ENCODE measurements at regions not wholly inside any gene's neighbourhood (a gene's known extent, or its start where the extent isn't known, plus 50 kb on each side); places are given as distances from the start of the nearest gene placed in this dataset.
"Not testable (repeated sequence)": the region's sequence is repeated elsewhere in the genome, so short reads cannot be mapped to it uniquely, and the experiment has no call there.

DNA sequence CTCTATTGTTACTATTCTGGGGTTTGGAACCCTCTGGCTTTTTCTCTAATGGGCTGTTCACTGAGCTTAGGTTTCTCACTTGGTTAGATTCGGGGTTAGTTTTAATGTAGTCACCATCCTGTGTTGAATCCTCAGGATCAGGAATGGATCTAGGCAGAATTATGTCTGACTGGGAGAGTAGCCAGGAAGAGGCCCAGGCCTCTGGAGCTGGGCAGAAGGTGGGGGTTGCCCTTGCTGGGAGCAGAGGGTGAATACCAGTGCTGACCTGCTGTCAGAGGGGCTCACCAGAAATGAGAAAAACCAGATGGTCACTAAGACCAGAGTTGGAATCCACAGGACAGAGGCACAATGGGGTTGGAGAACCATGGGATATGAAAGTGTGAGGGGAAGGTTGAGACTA, 126.6 kb upstream of the SLC4A4 start:
- 29 to 37% methylated on average over 1 of the region's 1 CpG for WGBS, 2 experiments (ENCODE audit: low coverage in 1 of 2, low lambda C conversion rate in 2 of 2, missing lambda C conversion rate in 2 of 2)
- Histone ChIP-seq H3K9ac (no peak overlapping the region), H3K9me2 (ENCODE audit: insufficient read depth) (no peaks in the 10 kb centered on the region), H3K27ac (peak overlapping the region; percentile 43), H3K79me2 (ENCODE audit: insufficient read depth) (no peaks in the 10 kb centered on the region), H2AFZ (no peak overlapping the region), H4K20me1 (ENCODE audit: insufficient read depth) (no peaks in the 10 kb centered on the region), H3K4me1 (ENCODE audit: insufficient read depth) (peaks cover 47% of the 10 kb centered on the region), H3K36me3 (ENCODE audit: low read depth) (no peaks in the 10 kb centered on the region), H3K4me3 (no peak overlapping the region), H3F3A (ENCODE audit: insufficient read depth) (peaks cover 41% of the 10 kb centered on the region), H3K9me3 (ENCODE audit: low read depth) (no peaks in the 10 kb centered on the region), H3K27me3 (replicated peaks; ENCODE audit: insufficient read depth) (no peaks in the 10 kb centered on the region), H3K4me2 (ENCODE audit: unreplicated experiment) (peak overlapping the region; percentile 44)
- TF ChIP-seq EZH2 (IDR thresholded peaks at IDR 0.05; ENCODE audit: insufficient read depth, poor library complexity, severe bottlenecking) (no peak), EZH2phosphoT487 (IDR thresholded peaks at IDR 0.05; ENCODE audit: insufficient read depth, low read depth) (no peak)
- DNase-seq = peak; percentile 52
- in situ Hi-C loops (cut with MboI) = no loop called here

DNA sequence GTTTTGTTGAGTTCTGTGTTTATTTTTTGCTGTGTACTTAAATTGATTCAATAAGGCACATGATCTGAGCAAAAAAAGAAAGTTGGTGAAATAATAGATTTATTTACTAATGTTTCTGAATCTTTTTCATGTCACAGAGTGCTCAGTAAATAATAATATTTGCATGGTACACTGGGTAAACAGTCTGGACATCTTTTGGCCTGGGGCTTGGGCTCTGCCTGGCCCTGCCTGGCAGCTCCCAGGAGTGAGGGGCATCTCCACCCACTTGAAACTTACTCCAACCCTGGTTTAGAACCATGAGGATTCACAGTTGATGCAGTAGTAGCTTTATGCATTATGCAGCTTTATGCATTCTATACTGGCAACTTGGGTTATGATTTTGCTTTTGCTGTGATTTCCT, 124.2 kb upstream of the SLC4A4 start:
- H4K20me1 ChIP-seq (ENCODE audit: insufficient read depth) = no peaks in the 10 kb centered on the region
- no peak overlapping the region for H3K4me3 ChIP-seq
- no peak overlapping the region for H2AFZ ChIP-seq
- no peaks in the 10 kb centered on the region for H3K79me2 ChIP-seq (ENCODE audit: insufficient read depth)
- no peaks in the 10 kb centered on the region for H3K27me3 ChIP-seq (replicated peaks; ENCODE audit: insufficient read depth)
- H3K9ac ChIP-seq = no peak overlapping the region
- H3K9me2 ChIP-seq (ENCODE audit: insufficient read depth) = no peaks in the 10 kb centered on the region
- H3K4me2 ChIP-seq (ENCODE audit: unreplicated experiment) = no peak overlapping the region
- peaks cover 37% of the 10 kb centered on the region for H3K4me1 ChIP-seq (ENCODE audit: insufficient read depth)
- H3K36me3 ChIP-seq (ENCODE audit: low read depth) = no peaks in the 10 kb centered on the region
- no peak overlapping the region for H3K27ac ChIP-seq
- no peak for TF ChIP-seq EZH2 (IDR thresholded peaks at IDR 0.05; ENCODE audit: insufficient read depth, poor library complexity, severe bottlenecking)
- TF ChIP-seq EZH2phosphoT487 (IDR thresholded peaks at IDR 0.05; ENCODE audit: insufficient read depth, low read depth) = no peak
- in situ Hi-C loops (cut with MboI) = no loop called here
- H3K9me3 ChIP-seq (ENCODE audit: low read depth) = no peaks in the 10 kb centered on the region
- peaks cover 29% of the 10 kb centered on the region for H3F3A ChIP-seq (ENCODE audit: insufficient read depth)
- DNase-seq = no peak

DNA sequence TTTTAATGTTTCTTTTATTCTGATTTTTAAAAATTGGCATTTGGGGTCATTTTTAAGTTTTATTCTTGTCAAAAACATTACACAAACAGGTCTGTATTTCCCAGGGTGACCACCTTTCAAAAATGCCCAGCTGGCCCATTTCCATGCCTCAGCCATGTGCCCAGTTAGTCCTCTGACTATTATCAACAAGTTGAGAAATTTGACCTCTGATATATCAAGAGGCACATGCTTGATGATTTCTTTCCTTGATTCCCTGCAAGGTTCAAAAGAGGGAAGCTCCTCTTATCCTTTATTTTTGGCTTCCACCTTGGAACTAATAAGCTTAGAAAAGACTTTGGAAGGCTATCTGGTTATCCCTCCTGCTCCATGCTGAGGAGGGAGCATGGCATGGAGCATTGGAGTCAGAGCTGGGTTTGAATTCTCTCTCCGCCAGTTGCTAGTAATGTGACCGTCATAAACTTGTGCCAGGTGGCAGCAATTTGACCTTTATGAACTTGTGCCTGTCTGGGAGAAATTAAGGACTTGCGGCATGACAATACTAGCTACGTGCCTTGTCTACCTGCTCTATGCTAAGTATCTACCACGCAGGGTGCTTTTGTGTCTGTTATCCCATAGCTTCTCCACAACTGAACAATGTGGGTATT, 122.4 kb upstream of the SLC4A4 start:
- H3K36me3 ChIP-seq (ENCODE audit: low read depth) = no peaks in the 10 kb centered on the region
- no peaks in the 10 kb centered on the region for H3K27me3 ChIP-seq (replicated peaks; ENCODE audit: insufficient read depth)
- 96 to 99% methylated on average over 5 of the region's 5 CpGs for WGBS, 2 experiments (ENCODE audit: low coverage in 1 of 2, low lambda C conversion rate in 2 of 2, missing lambda C conversion rate in 2 of 2)
- TF ChIP-seq EZH2phosphoT487 (IDR thresholded peaks at IDR 0.05; ENCODE audit: insufficient read depth, low read depth) (no peak), EZH2 (IDR thresholded peaks at IDR 0.05; ENCODE audit: insufficient read depth, poor library complexity, severe bottlenecking) (no peak)
- H3K4me2 ChIP-seq (ENCODE audit: unreplicated experiment) = no peak overlapping the region
- H4K20me1 ChIP-seq (ENCODE audit: insufficient read depth) = no peaks in the 10 kb centered on the region
- H3K9me2 ChIP-seq (ENCODE audit: insufficient read depth) = no peaks in the 10 kb centered on the region
- H3K79me2 ChIP-seq (ENCODE audit: insufficient read depth) = no peaks in the 10 kb centered on the region
- in situ Hi-C loops (cut with MboI) = no loop called here
- no peak overlapping the region for H3K4me3 ChIP-seq
- no peak overlapping the region for H2AFZ ChIP-seq
- H3K9me3 ChIP-seq (ENCODE audit: low read depth) = no peaks in the 10 kb centered on the region
- H3K27ac ChIP-seq = no peak overlapping the region
- peaks cover 18% of the 10 kb centered on the region for H3K4me1 ChIP-seq (ENCODE audit: insufficient read depth)
- no peak overlapping the region for H3K9ac ChIP-seq
- H3F3A ChIP-seq (ENCODE audit: insufficient read depth) = peaks cover 12% of the 10 kb centered on the region; the same call in 1 of the 2 replicates
- DNase-seq = no peak

DNA sequence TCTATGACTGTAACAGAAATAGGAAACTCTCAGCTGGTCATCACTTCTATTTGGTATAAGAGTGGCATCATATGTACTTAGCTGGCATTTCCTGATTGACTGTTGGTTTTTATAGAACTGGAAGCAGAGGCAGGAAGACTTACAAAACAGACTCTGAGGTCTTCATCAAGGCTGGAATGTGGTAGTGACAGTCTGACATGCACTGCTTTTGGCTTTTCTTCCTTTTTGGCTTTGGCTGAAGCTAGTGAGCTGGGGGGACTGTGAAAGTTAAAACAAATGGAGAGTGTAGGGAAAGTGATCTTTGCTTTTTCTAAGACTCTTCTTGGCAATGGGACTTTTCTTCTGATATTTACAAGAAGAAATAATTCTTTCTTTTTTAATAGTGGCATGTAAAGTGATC, 121.1 kb upstream of the SLC4A4 start:
- no peak overlapping the region for H3K9ac ChIP-seq
- no peak overlapping the region for H2AFZ ChIP-seq
- peaks cover 13% of the 10 kb centered on the region; the same call in 1 of the 2 replicates for H3K4me1 ChIP-seq (ENCODE audit: insufficient read depth)
- no peaks in the 10 kb centered on the region for H3K9me2 ChIP-seq (ENCODE audit: insufficient read depth)
- in situ Hi-C loops (cut with MboI) = no loop called here
- no peaks in the 10 kb centered on the region for H3F3A ChIP-seq (ENCODE audit: insufficient read depth)
- H3K79me2 ChIP-seq (ENCODE audit: insufficient read depth) = no peaks in the 10 kb centered on the region
- H3K27me3 ChIP-seq (replicated peaks; ENCODE audit: insufficient read depth) = no peaks in the 10 kb centered on the region
- no peak overlapping the region for H3K27ac ChIP-seq
- no peak overlapping the region for H3K4me2 ChIP-seq (ENCODE audit: unreplicated experiment)
- DNase-seq = no peak
- no peaks in the 10 kb centered on the region for H3K9me3 ChIP-seq (ENCODE audit: low read depth)
- no peaks in the 10 kb centered on the region for H4K20me1 ChIP-seq (ENCODE audit: insufficient read depth)
- TF ChIP-seq EZH2 (IDR thresholded peaks at IDR 0.05; ENCODE audit: insufficient read depth, poor library complexity, severe bottlenecking) = no peak
- no peak for TF ChIP-seq EZH2phosphoT487 (IDR thresholded peaks at IDR 0.05; ENCODE audit: insufficient read depth, low read depth)
- no peak overlapping the region for H3K4me3 ChIP-seq
- no peaks in the 10 kb centered on the region for H3K36me3 ChIP-seq (ENCODE audit: low read depth)

DNA sequence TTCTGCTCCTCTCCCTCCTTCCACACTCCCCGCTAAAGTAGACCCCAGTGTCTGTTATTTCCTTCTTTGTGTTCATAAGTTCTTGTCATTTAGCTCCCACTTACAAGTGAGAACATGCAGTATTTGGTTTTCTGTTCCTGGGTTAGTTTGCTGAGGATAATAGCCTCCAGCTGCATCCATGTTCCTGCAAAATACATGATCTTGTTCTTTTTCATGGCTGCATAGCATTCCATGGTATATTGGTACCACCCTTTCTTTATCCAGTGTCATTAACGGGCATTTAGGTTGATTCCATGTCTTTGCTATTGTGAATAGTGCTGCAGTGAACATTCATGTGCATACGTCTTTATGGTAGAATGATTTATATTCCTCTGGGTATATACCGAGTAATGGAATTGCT, 118.0 kb upstream of the SLC4A4 start:
- in situ Hi-C loops (cut with MboI); H3K27ac ChIP-seq: not testable (repeated sequence)
- H3K4me1 ChIP-seq (ENCODE audit: insufficient read depth) = peaks cover 14% of the 10 kb centered on the region; the same call in 1 of the 2 replicates

More for the DNA sequence above, 118.0 kb upstream of the SLC4A4 start:
- not testable (repeated sequence) for DNase-seq; H3F3A ChIP-seq (ENCODE audit: insufficient read depth); H3K9me2 ChIP-seq (ENCODE audit: insufficient read depth); H2AFZ ChIP-seq; H3K27me3 ChIP-seq (replicated peaks; ENCODE audit: insufficient read depth); H3K9ac ChIP-seq; H3K36me3 ChIP-seq (ENCODE audit: low read depth); H3K79me2 ChIP-seq (ENCODE audit: insufficient read depth); H3K9me3 ChIP-seq (ENCODE audit: low read depth); H3K4me2 ChIP-seq (ENCODE audit: unreplicated experiment); H3K4me3 ChIP-seq; H4K20me1 ChIP-seq (ENCODE audit: insufficient read depth)
- 94% methylated on average over 4 of the region's 4 CpGs for WGBS, 2 experiments (ENCODE audit: low coverage in 1 of 2, low lambda C conversion rate in 2 of 2, missing lambda C conversion rate in 2 of 2)

All from GM23248 (cell line).